ENCODE measurements at regions not wholly inside any gene's neighbourhood (a gene's known extent, or its start where the extent isn't known, plus 50 kb on each side); places are given as distances from the start of the nearest gene placed in this dataset.

- no peak for DNase-seq
Observed at GRCh38 chr21:16517383-16517782, 787.6 kb downstream of the USP25 start.

DNA sequence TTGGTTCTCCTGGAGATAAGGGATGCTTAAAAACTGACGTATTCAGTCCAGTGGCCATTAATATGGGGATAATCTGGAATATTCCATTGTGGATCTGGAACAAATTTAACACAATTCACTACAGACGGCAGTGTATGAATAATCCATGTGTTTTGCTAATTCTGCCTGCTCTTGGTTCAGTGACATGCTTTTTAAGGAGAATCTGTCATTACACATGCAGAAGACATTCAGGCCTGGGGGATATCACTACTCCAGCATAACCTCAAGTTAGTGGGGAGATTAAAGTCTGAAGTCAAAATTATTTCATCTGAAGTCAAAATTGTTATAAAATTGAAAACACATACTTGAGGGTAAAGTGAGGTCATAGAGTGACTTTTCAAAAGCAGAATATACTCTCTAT, 789.3 kb downstream of the USP25 start:
- no peak for DNase-seq

GRCh38 chr21:16519644-16520043, 789.9 kb downstream of the USP25 start:
- no peak for DNase-seq

GRCh38 chr21:16522548-16522947, 792.8 kb downstream of the USP25 start:
- DNase-seq, result no peak

DNA sequence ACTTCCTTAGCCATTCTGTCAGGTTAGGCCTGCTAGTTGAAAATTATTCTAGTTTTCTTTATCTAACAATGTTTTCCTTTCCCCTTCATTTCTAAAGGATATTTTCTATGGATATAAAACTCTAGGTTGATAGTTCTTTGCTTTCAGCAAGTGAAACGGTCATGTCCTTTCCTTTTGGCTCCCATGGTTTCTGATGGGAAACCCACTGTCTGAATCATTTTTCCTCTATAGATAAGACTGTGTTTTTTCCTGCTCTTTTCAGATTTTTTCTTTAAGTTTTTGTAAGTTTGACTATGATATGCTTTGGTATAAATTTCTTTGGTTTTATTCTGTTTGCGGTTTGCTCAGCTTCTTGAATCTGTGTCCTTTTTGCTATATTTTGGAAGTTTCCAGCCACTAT, 800.9 kb downstream of the USP25 start:
- DNase-seq, result no peak

DNA sequence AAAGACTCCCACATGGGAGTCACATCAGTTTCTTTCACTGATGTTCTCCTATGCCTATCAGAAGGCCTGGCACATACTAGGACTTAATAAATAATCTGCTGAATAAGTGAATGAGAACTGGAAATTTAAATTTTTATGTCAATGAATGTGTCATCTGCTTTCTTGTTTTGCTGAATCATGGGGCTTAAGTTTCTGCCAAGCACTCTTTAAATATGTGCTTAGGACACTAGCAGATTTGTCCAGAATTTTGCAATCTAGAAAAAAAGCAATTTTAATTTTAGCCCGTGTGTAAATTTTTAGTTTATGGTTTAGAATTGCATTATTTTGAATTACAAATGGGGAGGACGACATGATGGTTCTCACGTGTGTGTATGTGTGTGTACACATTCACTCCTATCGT, 803.1 kb downstream of the USP25 start:
- DNase-seq, result no peak

DNA sequence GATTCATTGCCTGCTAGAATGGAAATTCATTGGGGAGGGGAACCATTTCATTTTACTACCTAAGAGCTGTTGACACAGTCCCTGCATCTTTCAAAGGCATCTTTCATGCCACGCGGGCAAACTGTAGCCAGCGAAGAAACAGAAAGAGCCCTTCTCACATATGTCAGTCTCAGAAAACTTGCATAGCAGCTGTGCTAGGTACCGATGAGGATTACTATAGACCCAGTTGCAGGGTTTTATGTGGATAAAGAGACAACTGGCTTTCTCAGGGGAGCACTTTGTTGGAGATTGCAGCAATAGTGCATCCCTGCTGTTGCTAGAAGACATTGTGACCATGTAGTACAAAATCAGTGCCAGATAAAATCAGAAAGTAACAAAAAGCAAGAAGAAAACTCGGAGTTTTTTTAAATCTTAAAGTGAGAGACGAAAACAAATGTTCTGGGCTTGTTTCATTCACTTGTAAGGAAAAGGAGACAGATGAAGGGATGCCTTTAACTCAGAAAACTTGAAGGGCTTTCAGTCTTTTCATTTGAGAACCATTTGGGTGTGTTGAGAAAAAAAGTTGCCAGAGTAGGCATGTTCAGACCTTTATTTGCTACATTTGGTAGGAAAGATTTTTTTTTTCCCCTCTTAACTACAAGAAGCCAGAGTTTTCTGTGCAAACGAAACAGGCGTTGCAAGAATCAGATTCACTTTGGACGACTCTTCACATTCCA, 804.1 kb downstream of the USP25 start:
- no peak for DNase-seq

DNA sequence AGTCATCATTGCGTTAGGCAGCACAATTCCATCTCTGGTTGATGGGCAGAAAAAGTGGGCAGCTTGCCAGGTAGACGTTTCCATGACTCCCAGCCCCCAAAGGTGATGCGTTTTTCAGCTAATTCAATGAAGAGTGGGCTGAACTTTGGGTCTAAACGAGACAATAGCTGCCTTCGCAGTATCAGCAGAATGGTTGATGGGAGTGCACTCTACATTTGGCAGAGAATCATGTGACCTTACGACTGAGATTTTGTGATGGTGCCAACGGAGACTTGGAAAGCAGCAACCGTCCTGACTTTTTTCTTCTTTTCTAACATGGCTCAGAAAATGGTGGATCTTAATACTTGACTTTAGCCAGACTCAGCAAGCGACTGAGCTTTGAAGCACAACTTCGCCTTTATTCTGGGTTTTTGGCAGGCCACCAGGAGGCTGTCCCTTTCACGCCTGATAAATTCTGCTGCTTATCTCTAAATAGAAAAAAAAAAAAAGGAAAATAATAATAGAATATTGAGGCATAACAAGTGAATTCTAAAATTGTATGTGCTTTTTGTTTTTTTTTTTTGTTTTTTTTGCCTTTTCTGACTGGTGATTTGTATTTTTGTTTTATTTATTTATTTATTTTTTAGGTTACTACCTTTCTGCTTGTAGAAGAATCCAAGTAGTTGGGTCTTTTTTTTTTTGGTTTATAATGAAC, 804.8 kb downstream of the USP25 start:
- no peak for DNase-seq

GRCh38 chr21:16535102-16535422, 805.3 kb downstream of the USP25 start:
- no peak for DNase-seq

DNA sequence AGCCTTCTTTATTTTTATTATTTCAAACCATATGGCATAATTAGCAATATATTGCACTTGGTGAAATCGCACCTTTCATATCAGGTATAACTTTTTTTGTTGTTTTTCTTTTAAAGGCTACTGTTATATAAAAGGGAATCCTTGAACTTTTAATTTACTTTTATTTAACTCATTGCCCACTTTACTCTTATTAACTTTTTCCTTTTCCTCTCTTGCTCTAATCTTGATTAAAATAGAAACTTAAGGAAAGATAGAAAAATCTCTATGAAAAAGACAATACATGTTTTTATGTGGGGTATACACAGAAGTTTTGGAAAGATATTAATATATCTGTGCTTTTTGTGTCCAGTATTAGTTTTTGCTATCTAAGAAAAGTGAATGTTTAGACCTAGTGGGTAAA, 805.8 kb downstream of the USP25 start:
- DNase-seq, result no peak

- DNase-seq, result no peak
Observed at GRCh38 chr21:16536140-16536539, 806.4 kb downstream of the USP25 start.

DNA sequence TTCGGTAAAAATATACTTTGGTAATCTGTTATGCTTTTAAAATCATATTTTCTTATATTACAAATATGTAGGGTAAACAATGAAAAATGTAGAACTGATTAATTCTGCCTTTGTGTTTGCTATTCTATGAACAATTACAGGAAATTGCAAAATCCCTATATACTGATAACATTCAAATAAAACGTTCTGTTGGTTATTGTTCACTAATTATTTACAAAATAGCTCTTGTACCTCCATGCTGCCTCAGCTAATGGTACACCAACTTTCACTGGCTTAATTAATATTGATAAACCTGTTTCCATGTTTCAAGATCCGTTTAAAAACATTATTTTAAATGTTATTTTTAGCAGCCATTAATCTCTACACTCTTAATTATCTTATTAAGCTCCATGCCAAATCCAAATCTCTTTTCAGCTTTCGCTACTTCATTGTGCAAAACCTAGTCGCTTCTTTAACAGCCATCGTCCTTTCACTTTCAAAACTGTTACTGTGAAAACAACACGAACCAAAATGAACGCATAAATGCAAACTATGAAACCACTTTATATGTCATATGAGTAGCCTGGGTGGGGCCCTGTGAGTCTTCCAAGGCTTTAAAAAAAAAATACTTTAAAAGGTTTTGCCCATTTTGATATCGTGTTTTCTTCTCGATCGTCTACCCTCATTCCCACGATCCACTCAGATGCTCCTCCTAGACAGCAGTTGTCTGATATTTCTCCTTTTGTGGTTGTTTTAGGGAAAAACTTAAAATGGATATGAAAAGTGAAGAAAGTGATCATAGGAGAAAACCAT, 807.1 kb downstream of the USP25 start:
- no peak for DNase-seq

DNA sequence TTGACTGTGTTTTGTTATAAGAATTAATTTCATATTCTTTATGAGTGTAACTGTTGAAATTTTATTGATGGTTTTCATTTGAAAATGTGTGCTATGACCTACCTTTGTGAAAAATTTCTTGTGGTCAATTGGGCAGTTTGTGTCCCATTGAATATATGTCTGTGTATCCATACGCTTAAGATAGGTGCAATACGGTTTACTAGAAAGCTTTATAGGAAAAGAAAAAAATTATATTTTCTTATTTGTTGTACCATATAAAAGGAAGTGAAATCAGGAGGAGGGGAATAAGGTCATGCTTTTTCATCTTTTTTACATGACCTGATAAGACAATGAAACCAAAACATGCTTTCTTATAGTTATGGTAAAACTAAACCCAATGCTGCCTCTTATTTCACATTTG, 807.7 kb downstream of the USP25 start:
- no peak for DNase-seq

DNA sequence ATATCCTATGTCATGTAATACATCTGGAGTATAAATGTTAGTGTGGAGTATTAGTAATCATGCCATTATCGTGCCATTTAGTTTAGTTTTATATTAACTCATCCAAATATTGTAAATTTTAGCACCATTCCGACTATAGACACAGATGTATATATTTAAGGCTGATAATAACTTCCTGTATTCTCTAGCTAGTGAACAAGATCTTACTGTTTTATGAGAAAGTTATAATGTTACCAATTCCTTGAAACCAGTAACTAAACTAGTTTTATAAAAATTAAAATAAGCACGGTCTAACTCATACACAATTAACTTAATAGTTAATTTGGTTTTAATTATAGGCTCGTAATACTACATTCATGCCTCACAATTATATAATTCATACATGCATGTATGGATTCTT, 808.6 kb downstream of the USP25 start:
- DNase-seq, result no peak

DNA sequence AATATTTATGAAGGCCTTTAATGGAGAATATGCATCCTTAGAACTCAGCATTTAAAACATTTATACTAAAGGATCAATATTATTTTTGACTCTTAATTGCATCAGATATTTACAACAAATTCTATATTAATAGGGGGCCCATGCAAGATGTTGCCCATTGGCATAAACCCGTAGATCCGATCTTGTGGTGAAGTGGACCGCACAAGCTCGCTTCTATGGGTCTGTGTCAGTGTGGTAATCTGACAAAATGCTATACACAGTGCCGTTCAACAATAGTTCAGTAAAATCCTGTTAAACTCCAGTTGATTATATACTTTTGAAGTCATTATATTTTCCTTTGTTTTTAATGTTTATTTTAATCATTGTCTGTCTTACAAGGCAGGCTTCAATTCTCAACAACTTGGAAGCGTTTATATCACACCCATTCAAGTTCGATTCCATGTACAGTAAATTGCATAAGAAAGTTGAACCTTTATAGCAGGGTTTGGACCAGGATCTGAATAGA, 809.2 kb downstream of the USP25 start:
- no peak for DNase-seq

GRCh38 chr21:16540966-16541727, 811.4 kb downstream of the USP25 start:
- no peak for DNase-seq

GRCh38 chr21:16550118-16550517, 820.3 kb downstream of the USP25 start:
- DNase-seq, result no peak

DNA sequence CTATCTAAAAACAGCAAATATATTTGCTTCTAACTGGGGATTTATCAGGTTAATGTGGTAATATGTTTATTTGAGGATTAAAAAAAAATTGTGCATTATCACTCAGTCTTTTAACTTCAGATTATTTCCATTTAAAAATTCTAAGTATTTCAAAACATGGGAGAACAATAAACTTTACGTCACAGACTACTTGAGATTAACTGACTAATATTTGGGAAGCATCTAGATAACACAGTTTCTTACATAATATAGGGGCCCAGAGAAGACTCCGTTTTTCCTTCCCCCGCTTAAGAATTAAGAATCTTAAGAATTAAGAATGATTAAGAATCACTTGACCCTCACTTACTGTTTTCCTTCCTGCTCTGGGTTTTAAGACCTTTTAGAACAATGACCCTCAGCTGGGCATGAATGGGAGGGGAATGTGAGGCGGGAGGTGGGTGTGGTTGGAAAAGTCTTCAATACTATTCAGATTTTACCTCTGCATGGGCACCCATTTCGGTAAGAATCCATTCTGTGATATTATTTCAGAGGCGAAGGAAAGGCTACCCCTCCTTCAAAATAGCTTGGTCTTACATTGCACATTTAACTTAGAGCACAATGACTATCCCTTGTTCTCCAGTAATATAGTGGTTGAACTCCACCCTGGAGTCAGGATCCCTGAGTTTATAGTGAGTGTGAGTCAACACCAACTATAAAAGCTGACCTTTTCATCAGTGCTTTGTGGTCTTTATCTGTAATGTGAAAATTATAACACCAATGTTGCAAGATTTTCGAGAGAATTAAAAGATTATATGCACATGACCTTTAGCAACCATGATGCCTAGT, 821.3 kb downstream of the USP25 start:
- DNase-seq, result no peak

DNA sequence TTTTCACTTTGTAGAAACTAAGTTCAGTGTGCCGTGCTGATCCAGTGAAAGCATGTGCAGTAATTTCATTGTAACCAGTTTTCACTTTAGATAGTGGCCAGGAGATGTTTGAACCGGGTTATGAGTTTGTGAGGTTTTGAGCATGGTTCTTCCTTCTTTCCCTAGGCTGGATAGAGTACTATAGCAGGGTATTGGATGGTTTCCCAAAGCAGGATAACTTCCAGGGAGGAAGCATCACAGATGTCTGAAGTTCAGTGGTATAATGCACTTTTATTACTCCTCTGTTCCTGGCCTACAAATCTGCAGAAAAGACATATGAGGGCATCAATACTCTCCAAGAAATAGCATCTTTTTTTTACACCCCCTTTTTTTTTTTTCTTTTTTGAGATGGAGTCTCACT, 823.1 kb downstream of the USP25 start:
- DNase-seq, result no peak

- DNase-seq, result no peak
Observed at GRCh38 chr21:16554503-16554902, 824.7 kb downstream of the USP25 start.

DNA sequence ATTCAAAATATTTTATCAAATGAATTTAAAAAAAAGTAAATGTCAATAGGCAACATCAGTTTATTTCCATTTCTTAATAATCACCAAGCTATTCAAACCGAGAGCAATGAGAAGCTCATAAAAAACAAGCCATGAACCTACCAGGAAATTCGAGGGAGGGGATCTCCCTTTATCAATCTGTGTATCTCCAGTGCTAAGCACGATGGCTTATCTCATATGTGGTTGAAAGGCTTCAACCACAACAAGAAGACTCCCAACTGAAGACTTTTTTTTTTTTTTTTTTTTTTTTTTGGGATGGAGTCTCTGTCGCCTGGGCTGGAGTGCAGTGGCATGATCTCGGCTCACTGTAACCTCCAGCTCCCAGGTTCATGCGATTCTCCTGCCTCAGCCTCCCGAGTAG, 833.3 kb downstream of the USP25 start:
- no peak for DNase-seq

GRCh38 chr21:16563795-16564194, 834.0 kb downstream of the USP25 start:
- DNase-seq, result no peak

All from activated CD4-positive, alpha-beta T cell treated with anti-CD3 and anti-CD28 coated beads for 48 hours (primary cell).